GM23248 (cell line): ENCODE measurements at regions not wholly inside any gene's neighbourhood (a gene's known extent, or its start where the extent isn't known, plus 50 kb on each side); places are given as distances from the start of the nearest gene placed in this dataset.

Source experiments
- EZH2 ChIP-seq: fragments of 200-600 bp; sonication (generic); IDR thresholded peaks from 2 replicates; pipeline ENCODE4 v1.6.1; 2018; ENCODE audit warnings: antibody characterized with exemption, mild to moderate bottlenecking; ENCODE audit not compliant: insufficient read depth, poor library complexity, severe bottlenecking
- EZH2phosphoT487 ChIP-seq: fragments of 200-600 bp; sonication (generic); IDR thresholded peaks from 2 replicates; pipeline ENCODE4 v1.6.1; 2018; ENCODE audit warnings: antibody characterized with exemption, moderate library complexity, mild to moderate bottlenecking, low read depth; ENCODE audit not compliant: insufficient read depth

DNA sequence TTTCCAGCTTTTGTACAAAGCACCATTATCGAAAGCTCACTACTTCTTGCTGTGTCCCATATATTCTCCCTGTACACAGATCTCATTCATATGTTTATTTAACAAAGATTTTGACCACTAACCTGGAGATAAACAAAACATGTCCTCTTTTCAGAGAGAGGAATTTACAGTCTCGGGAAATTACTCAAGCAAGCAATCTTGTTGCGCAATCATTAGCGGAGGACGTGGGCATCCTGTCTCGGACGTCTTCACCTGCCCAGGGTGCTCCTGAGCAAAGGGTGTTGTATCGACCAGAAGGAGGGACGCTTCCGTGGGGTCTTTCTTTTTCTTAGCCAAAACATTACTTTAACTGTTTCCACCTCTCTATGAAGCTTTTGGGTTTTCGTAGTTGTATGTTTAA is 66.5 kb upstream of the CLCN4 start:
- TF ChIP-seq EZH2 (no peak), EZH2phosphoT487 (no peak)
